Astrocyte of the cerebellum (primary cell): ENCODE measurements at regions not wholly inside any gene's neighbourhood (a gene's known extent, or its start where the extent isn't known, plus 50 kb on each side); places are given as distances from the start of the nearest gene placed in this dataset.

Source experiments
- DNase-seq: peaks from one replicate; pipeline ENCODE4 v3.0.0-alpha.2; 2011; ENCODE audit warnings: low read depth
- H3K4me3 ChIP-seq: 2 replicates; pipeline ENCODE4 v1.5.1; 2011; ENCODE audit warnings: mild to moderate bottlenecking, low read depth, low read length, moderate library complexity
- CTCF ChIP-seq: IDR thresholded peaks from 2 replicates; pipeline ENCODE4 v1.5.1; 2012; ENCODE audit warnings: low read length, low read depth, moderate library complexity, mild to moderate bottlenecking; ENCODE audit errors: missing control alignments
- in situ Hi-C: cut with HindIII; loops from 2 replicates; pipeline ENCODE4 v1.10.0; 2017; ENCODE audit warnings: low sequenced_read_pairs

- no peak for DNase-seq
- in situ Hi-C loops: no loop called here
- no peak overlapping the region for H3K4me3 ChIP-seq
- no peak for TF ChIP-seq CTCF
These were observed 359.5 kb downstream of the ZNF521 start for GRCh38 chr18:24992491-24992890.

- TF ChIP-seq CTCF: no peak
- H3K4me3 ChIP-seq: no peak overlapping the region
- DNase-seq: no peak
- in situ Hi-C loops: no loop called here
These were observed 358.3 kb downstream of the ZNF521 start for GRCh38 chr18:24993628-24994027.

GRCh38 chr18:24995056-24995455 lies 356.9 kb downstream of the ZNF521 start:
- no peak for TF ChIP-seq CTCF
- H3K4me3 ChIP-seq: no peak overlapping the region
- no peak for DNase-seq
- in situ Hi-C loops: no loop called here

- no peak for TF ChIP-seq CTCF
- H3K4me3 ChIP-seq: no peak overlapping the region
- no peak for DNase-seq
- in situ Hi-C loops: no loop called here
These were observed 356.2 kb downstream of the ZNF521 start for GRCh38 chr18:24995755-24996154.

GRCh38 chr18:24999650-25000267 lies 352.2 kb downstream of the ZNF521 start:
- DNase-seq: no peak
- no peak for TF ChIP-seq CTCF
- in situ Hi-C loops: no loop called here
- H3K4me3 ChIP-seq: no peak overlapping the region

GRCh38 chr18:25001803-25002202 lies 350.2 kb downstream of the ZNF521 start:
- no peak overlapping the region for H3K4me3 ChIP-seq
- in situ Hi-C loops: no loop called here
- no peak for DNase-seq
- TF ChIP-seq CTCF: no peak
